ENCODE measurements at regions not wholly inside any gene's neighbourhood (a gene's known extent, or its start where the extent isn't known, plus 50 kb on each side); places are given as distances from the start of the nearest gene placed in this dataset.

GRCh38 chr3:36232797-36233489 lies 147.4 kb upstream of the STAC start:
- H4K20me1 ChIP-seq (ENCODE audit: insufficient read depth, low read depth, low read length): no peaks in the 10 kb centered on the region
- no peak overlapping the region for H3K4me3 ChIP-seq (ENCODE audit: low read length)

GRCh38 chr3:36244728-36245127 lies 135.6 kb upstream of the STAC start:
- Histone ChIP-seq H3K9me2 (replicated peaks; ENCODE audit: insufficient read depth, low read length) (no peaks in the 10 kb centered on the region), H3K4me1 (ENCODE audit: low read length) (no peaks in the 10 kb centered on the region), H4K20me1 (ENCODE audit: insufficient read depth, low read depth, low read length) (no peaks in the 10 kb centered on the region), H3K9me3 (ENCODE audit: low read length) (no peaks in the 10 kb centered on the region), H3K79me2 (ENCODE audit: low read length) (no peaks in the 10 kb centered on the region), H3K4me3 (ENCODE audit: low read length) (no peak overlapping the region), H3K36me3 (ENCODE audit: insufficient read depth, low read length) (no peaks in the 10 kb centered on the region), H3K9ac (ENCODE audit: low read length) (no peak overlapping the region), H2AFZ (ENCODE audit: low read length) (no peak overlapping the region), H3K4me2 (ENCODE audit: low read depth, low read length, poor library complexity, severe bottlenecking) (no peak overlapping the region), H3K27ac (ENCODE audit: low read length) (no peak overlapping the region), H3K27me3 (ENCODE audit: low read length) (no peaks in the 10 kb centered on the region)
- DNase-seq: no peak

More at GRCh38 chr3:36232797-36233489, 147.4 kb upstream of the STAC start:
- Histone ChIP-seq H2AFZ (ENCODE audit: low read length) (no peak overlapping the region), H3K36me3 (ENCODE audit: insufficient read depth, low read length) (no peaks in the 10 kb centered on the region), H3K27ac (ENCODE audit: low read length) (no peak overlapping the region), H3K4me2 (ENCODE audit: low read depth, low read length, poor library complexity, severe bottlenecking) (no peak overlapping the region), H3K9me3 (ENCODE audit: low read length) (no peaks in the 10 kb centered on the region), H3K27me3 (ENCODE audit: low read length) (no peaks in the 10 kb centered on the region), H3K4me1 (ENCODE audit: low read length) (no peaks in the 10 kb centered on the region), H3K79me2 (ENCODE audit: low read length) (no peaks in the 10 kb centered on the region), H3K9ac (ENCODE audit: low read length) (no peak overlapping the region), H3K9me2 (replicated peaks; ENCODE audit: insufficient read depth, low read length) (no peaks in the 10 kb centered on the region)
- DNase-seq: no peak

- no peaks in the 10 kb centered on the region for H3K9me2 ChIP-seq (replicated peaks; ENCODE audit: insufficient read depth, low read length)
- H3K79me2 ChIP-seq (ENCODE audit: low read length): no peaks in the 10 kb centered on the region
- no peaks in the 10 kb centered on the region for H3K9me3 ChIP-seq (ENCODE audit: low read length)
- H3K27me3 ChIP-seq (ENCODE audit: low read length): no peaks in the 10 kb centered on the region
- H4K20me1 ChIP-seq (ENCODE audit: insufficient read depth, low read depth, low read length): no peaks in the 10 kb centered on the region
- H3K4me1 ChIP-seq (ENCODE audit: low read length): no peaks in the 10 kb centered on the region
- no peak overlapping the region for H3K27ac ChIP-seq (ENCODE audit: low read length)
- H3K36me3 ChIP-seq (ENCODE audit: insufficient read depth, low read length): no peaks in the 10 kb centered on the region
- H2AFZ ChIP-seq (ENCODE audit: low read length): no peak overlapping the region
- no peak overlapping the region for H3K4me3 ChIP-seq (ENCODE audit: low read length)
- H3K4me2 ChIP-seq (ENCODE audit: low read depth, low read length, poor library complexity, severe bottlenecking): no peak overlapping the region
- H3K9ac ChIP-seq (ENCODE audit: low read length): no peak overlapping the region
- DNase-seq: no peak
These were observed 131.9 kb upstream of the STAC start for GRCh38 chr3:36248374-36248773.

- H3K36me3 ChIP-seq (ENCODE audit: insufficient read depth, low read length): no peaks in the 10 kb centered on the region
- H3K4me1 ChIP-seq (ENCODE audit: low read length): no peaks in the 10 kb centered on the region
- H3K9ac ChIP-seq (ENCODE audit: low read length): no peak overlapping the region
- H3K9me2 ChIP-seq (replicated peaks; ENCODE audit: insufficient read depth, low read length): no peaks in the 10 kb centered on the region
- H3K4me2 ChIP-seq (ENCODE audit: low read depth, low read length, poor library complexity, severe bottlenecking): no peak overlapping the region
- DNase-seq: no peak
- no peak overlapping the region for H3K27ac ChIP-seq (ENCODE audit: low read length)
- no peaks in the 10 kb centered on the region for H4K20me1 ChIP-seq (ENCODE audit: insufficient read depth, low read depth, low read length)
- H3K9me3 ChIP-seq (ENCODE audit: low read length): no peaks in the 10 kb centered on the region
- no peaks in the 10 kb centered on the region for H3K79me2 ChIP-seq (ENCODE audit: low read length)
- no peaks in the 10 kb centered on the region for H3K27me3 ChIP-seq (ENCODE audit: low read length)
- H3K4me3 ChIP-seq (ENCODE audit: low read length): no peak overlapping the region
- H2AFZ ChIP-seq (ENCODE audit: low read length): no peak overlapping the region
These were observed 130.1 kb upstream of the STAC start for GRCh38 chr3:36250191-36250590.

GRCh38 chr3:36257158-36257852 lies 123.0 kb upstream of the STAC start:
- Histone ChIP-seq H2AFZ (ENCODE audit: low read length) (no peak overlapping the region), H3K4me3 (ENCODE audit: low read length) (no peak overlapping the region), H3K4me1 (ENCODE audit: low read length) (no peaks in the 10 kb centered on the region), H3K36me3 (ENCODE audit: insufficient read depth, low read length) (no peaks in the 10 kb centered on the region), H3K9me2 (replicated peaks; ENCODE audit: insufficient read depth, low read length) (no peaks in the 10 kb centered on the region), H4K20me1 (ENCODE audit: insufficient read depth, low read depth, low read length) (no peaks in the 10 kb centered on the region), H3K9ac (ENCODE audit: low read length) (no peak overlapping the region), H3K9me3 (ENCODE audit: low read length) (no peaks in the 10 kb centered on the region), H3K27me3 (ENCODE audit: low read length) (no peaks in the 10 kb centered on the region), H3K79me2 (ENCODE audit: low read length) (no peaks in the 10 kb centered on the region), H3K4me2 (ENCODE audit: low read depth, low read length, poor library complexity, severe bottlenecking) (no peak overlapping the region), H3K27ac (ENCODE audit: low read length) (no peak overlapping the region)
- no peak for DNase-seq

- H3K9me2 ChIP-seq (replicated peaks; ENCODE audit: insufficient read depth, low read length): no peaks in the 10 kb centered on the region
- H2AFZ ChIP-seq (ENCODE audit: low read length): no peak overlapping the region
- H3K4me1 ChIP-seq (ENCODE audit: low read length): no peaks in the 10 kb centered on the region
- no peaks in the 10 kb centered on the region for H3K36me3 ChIP-seq (ENCODE audit: insufficient read depth, low read length)
- H3K27me3 ChIP-seq (ENCODE audit: low read length): no peaks in the 10 kb centered on the region
- H3K9me3 ChIP-seq (ENCODE audit: low read length): no peaks in the 10 kb centered on the region
- H3K27ac ChIP-seq (ENCODE audit: low read length): no peak overlapping the region
- no peaks in the 10 kb centered on the region for H4K20me1 ChIP-seq (ENCODE audit: insufficient read depth, low read depth, low read length)
- no peaks in the 10 kb centered on the region for H3K79me2 ChIP-seq (ENCODE audit: low read length)
- no peak for DNase-seq
- no peak overlapping the region for H3K4me3 ChIP-seq (ENCODE audit: low read length)
- no peak overlapping the region for H3K4me2 ChIP-seq (ENCODE audit: low read depth, low read length, poor library complexity, severe bottlenecking)
- no peak overlapping the region for H3K9ac ChIP-seq (ENCODE audit: low read length)
These were observed 121.9 kb upstream of the STAC start for GRCh38 chr3:36258421-36258820.

GRCh38 chr3:36259580-36259979 lies 120.7 kb upstream of the STAC start:
- Histone ChIP-seq H3K36me3 (ENCODE audit: insufficient read depth, low read length) (no peaks in the 10 kb centered on the region), H3K4me2 (ENCODE audit: low read depth, low read length, poor library complexity, severe bottlenecking) (no peak overlapping the region), H3K9ac (ENCODE audit: low read length) (no peak overlapping the region), H3K9me2 (replicated peaks; ENCODE audit: insufficient read depth, low read length) (no peaks in the 10 kb centered on the region), H2AFZ (ENCODE audit: low read length) (no peak overlapping the region), H3K79me2 (ENCODE audit: low read length) (no peaks in the 10 kb centered on the region), H4K20me1 (ENCODE audit: insufficient read depth, low read depth, low read length) (no peaks in the 10 kb centered on the region), H3K27me3 (ENCODE audit: low read length) (no peaks in the 10 kb centered on the region), H3K4me3 (ENCODE audit: low read length) (no peak overlapping the region), H3K9me3 (ENCODE audit: low read length) (no peaks in the 10 kb centered on the region), H3K4me1 (ENCODE audit: low read length) (no peaks in the 10 kb centered on the region), H3K27ac (ENCODE audit: low read length) (no peak overlapping the region)
- no peak for DNase-seq

- Histone ChIP-seq H3K9ac (ENCODE audit: low read length) (no peak overlapping the region), H3K4me3 (ENCODE audit: low read length) (no peak overlapping the region), H3K27ac (ENCODE audit: low read length) (no peak overlapping the region), H3K27me3 (ENCODE audit: low read length) (no peaks in the 10 kb centered on the region), H3K36me3 (ENCODE audit: insufficient read depth, low read length) (no peaks in the 10 kb centered on the region), H2AFZ (ENCODE audit: low read length) (no peak overlapping the region), H3K4me2 (ENCODE audit: low read depth, low read length, poor library complexity, severe bottlenecking) (no peak overlapping the region), H3K9me2 (replicated peaks; ENCODE audit: insufficient read depth, low read length) (0 out of 2 replicates have a peak, but pooled peaks cover 3% of the 10 kb centered on the region), H3K4me1 (ENCODE audit: low read length) (no peaks in the 10 kb centered on the region), H3K79me2 (ENCODE audit: low read length) (no peaks in the 10 kb centered on the region), H4K20me1 (ENCODE audit: insufficient read depth, low read depth, low read length) (no peaks in the 10 kb centered on the region), H3K9me3 (ENCODE audit: low read length) (no peaks in the 10 kb centered on the region)
- no peak for DNase-seq
These were observed 111.0 kb upstream of the STAC start for GRCh38 chr3:36269274-36269673.

Measured in Karpas-422 (cell line).